HG02798 (cell line): ENCODE measurements at regions not wholly inside any gene's neighbourhood (a gene's known extent, or its start where the extent isn't known, plus 50 kb on each side); places are given as distances from the start of the nearest gene placed in this dataset.

ENCODE experiments used
- ATAC-seq: cut with Tn5 transposase; IDR thresholded peaks from one replicate; pipeline ENCODE4 v1.9.1; 2021; ENCODE audit warnings: mild to moderate bottlenecking; ENCODE audit not compliant: unreplicated experiment, poor library complexity

- no peak for ATAC-seq
These were observed 600.9 kb downstream of the SI start for GRCh38 chr3:164477403-164477802.

DNA sequence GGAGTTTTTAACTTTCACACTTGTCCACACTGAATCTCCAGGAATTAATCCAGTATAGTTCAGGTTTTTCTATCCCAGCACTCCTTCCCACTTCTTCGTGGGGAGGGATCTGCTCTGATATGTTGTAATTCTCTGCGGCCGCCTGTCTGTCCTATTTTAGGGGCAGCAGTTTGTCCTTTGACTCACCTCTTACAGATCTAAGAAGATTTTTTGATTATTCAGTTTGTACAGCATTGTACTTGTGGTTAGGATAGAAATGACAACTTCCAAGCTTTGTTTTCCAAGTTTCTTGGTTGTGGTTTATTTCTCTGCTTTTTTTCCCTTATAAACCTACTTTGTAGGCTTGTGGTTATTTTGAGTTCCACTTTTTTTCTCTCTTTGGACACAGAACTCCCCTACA lies 601.7 kb downstream of the SI start:
- no peak for ATAC-seq

GRCh38 chr3:164470471-164470870 lies 607.8 kb downstream of the SI start:
- no peak for ATAC-seq

DNA sequence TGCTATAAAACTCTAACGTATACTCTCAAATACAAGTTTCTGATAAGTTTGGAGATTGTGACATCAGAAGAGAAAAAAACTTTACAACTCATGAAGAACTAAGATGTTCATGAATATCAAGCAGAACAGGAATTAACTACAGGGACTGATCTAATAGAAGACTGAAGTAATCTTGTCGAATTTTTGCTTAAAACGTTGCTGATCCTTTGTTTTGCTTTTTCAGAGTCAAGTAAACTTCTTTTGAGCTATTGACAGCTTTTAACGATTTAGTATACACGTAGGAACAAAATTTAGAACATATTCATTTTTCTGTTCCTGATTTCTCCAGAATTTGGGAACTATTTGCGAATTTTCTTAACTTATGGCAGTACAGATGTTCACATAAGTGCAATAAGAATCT lies 610.2 kb downstream of the SI start:
- no peak for ATAC-seq

GRCh38 chr3:164467007-164467406 lies 611.3 kb downstream of the SI start:
- no peak for ATAC-seq

DNA sequence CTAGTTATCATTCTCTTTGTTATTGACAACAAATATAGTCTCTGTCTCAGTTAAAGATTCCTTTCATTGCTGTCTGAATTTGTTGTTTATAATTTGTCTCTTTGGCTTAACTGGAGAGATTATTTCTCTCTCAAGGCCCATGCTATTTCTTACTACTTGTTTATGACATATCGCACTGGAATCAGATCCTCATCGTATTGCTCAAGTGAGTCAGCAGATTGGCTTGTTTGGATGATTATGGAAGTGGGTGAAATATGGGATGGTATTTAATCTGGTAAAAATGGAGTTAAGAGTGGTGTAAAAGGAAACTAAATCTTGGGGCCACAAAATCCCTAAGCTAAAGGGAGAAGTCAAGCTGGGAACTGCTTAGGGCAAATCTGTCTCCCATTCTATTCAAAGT lies 613.1 kb downstream of the SI start:
- ATAC-seq = no peak

DNA sequence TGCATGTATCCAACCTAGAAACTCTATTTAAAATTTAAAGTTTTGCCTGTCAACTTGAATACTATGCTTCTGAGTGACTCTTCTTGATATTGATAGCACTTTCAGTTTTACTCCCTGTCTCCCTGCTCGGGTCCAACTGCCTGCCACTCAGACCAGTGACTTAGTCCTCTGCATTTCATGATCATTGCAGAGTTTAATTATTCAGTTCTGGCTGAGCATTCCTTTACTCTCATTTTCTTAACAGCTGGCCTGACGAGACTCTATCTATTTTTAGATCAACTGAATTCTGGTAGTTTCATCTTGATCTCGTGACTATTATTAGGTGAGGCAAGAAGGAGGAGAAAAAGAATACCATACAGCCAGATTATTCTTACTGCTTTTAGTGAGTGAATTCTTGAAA lies 617.4 kb downstream of the SI start:
- ATAC-seq = peak; percentile 45

GRCh38 chr3:164459521-164460151 lies 618.7 kb downstream of the SI start:
- ATAC-seq = no peak

DNA sequence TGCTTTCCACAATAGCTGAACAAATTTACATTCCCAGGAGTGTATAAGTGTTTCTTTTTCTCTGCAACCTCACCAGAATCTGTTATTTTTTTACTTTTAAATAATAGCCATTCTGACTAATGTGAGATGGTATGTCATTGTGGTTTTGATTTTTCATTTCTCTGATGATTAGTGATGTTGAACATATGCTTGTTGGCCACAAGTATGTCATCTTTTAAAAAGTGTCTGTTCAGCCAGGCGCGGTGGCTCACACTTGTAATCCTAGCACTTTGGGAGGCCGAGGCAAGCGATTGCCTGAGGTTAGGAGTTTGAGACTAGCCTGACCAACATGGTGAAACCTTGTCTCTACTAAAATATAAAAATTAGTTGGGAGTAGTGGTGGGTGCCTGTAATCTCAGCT lies 619.3 kb downstream of the SI start:
- ATAC-seq = no peak

GRCh38 chr3:164453714-164454113 lies 624.6 kb downstream of the SI start:
- no peak for ATAC-seq

- ATAC-seq = no peak
These were observed 625.6 kb downstream of the SI start for GRCh38 chr3:164452707-164453106.

- no peak for ATAC-seq
These were observed 627.0 kb downstream of the SI start for GRCh38 chr3:164451072-164451910.

DNA sequence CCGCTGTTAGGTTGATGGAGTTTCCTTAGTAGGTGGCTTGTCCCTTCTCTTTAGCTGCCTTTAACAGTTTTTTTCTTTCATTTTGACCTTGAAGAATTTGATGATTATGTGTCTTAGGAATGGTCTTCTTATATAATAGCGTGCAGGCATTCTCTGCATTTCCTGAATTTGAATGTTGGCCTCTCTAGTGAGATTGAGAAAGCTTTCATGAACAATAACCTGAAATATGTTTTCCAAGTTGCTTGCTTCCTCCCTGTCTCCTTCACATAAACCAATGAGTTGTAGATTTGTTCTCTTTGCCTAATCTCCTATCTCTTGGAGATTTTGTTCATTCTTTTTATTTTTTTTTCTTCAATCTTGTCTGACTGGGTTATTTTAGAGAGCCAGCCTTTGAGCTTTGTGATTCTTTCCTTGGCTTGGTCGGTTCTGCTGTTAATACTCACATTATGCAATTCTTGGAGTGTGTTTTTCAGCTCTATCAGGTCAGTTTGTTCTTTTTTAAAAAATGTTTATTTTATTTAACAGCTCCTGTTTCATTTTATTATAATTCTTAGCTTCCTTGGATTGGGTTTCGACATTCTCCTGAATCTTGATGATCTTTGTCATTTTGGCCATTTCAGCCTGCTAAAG lies 627.9 kb downstream of the SI start:
- ATAC-seq = no peak

DNA sequence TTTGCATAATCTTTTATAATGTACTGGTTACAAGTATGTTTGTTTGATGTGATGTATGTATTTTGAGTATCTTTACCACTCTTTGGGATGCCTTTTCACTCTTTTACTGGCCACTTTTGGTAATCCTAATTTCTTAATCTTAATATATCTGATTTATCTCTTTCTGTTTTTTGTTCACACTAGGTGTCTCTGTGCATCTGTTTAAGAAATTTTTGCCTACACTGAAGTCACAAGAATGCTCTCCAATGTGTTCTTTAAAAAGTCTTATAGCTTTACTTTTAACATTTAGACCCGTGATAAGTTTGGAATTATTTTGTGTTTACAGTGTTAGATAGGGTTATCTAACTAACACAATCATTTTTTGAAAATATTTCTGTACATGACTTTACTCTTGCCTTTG lies 659.1 kb downstream of the SI start:
- ATAC-seq = no peak

GRCh38 chr3:164418414-164418813 lies 659.9 kb downstream of the SI start:
- ATAC-seq = no peak

DNA sequence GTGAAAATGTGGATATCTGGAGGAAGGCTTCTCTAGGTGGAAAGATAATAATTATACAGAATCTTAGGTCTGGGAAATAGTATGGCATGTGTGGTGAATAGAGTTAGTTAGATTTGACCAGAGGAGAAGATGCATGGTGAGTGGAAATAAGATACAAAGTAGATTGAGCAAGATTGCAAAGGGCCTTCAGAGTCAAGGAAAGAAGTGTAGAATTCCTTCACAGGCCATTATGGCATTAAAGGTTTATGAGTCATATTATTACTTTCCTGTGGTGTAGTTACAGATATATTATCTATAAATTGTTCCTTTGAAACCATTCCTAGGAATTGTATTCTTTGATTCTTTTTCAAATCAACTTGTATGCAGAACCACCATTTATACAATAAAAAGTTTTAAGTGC lies 660.3 kb downstream of the SI start:
- ATAC-seq = no peak

GRCh38 chr3:164416491-164417222 lies 661.6 kb downstream of the SI start:
- ATAC-seq = no peak

DNA sequence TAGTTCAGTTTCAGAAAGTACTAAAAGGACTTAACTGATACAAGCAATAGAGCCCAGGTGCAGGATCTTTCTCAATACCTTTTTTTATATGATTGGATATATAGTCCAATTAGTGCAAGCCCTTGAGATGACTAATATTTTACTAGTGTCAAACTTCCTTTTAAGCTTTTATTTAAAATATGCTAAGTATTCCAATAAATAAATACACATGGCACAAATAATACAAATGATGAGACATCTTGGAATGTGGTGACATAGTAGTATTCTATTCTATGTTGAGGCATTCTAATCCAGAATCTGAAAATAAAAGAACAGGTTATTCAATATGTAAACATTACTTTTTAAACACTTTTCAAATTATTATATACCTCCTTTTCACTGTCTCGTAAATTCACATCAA lies 670.0 kb downstream of the SI start:
- ATAC-seq = no peak

DNA sequence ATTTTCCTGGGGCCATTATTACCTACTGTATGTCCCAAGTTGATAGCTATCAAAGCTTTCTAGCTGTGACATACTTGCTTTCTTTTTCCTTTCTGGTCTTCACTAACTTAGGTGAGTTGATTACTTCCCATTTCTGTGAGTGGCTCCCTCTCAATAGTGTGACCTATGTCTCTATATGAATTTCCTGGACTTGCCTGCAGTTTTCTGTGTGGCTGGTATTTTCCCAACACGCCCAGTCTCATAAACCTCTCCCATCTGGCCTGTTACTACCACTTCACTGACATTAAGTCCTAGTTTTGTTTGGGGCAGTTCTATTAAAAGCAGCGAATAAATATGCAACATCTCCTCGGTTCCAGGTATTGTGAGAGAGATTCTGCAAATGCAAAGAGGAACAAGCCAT lies 671.2 kb downstream of the SI start:
- ATAC-seq = no peak

DNA sequence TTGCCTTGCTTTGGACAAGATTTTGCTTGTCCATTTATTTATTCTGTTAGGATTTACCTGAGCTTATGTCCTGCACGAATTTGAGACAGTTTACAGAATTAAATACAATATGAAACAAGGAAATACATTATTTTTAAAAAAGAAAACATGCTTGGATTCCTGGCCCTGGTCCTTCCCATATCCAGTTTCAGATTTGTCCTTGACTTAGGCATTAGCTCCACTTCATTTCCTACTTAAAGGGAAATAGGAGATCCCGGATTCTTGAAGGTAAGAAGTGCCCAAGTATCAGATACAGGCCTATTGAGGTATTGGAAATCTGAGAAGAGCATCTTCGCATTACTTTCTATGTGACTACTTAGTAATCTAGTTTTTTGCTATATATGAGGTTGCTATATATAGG lies 672.0 kb downstream of the SI start:
- ATAC-seq = no peak

DNA sequence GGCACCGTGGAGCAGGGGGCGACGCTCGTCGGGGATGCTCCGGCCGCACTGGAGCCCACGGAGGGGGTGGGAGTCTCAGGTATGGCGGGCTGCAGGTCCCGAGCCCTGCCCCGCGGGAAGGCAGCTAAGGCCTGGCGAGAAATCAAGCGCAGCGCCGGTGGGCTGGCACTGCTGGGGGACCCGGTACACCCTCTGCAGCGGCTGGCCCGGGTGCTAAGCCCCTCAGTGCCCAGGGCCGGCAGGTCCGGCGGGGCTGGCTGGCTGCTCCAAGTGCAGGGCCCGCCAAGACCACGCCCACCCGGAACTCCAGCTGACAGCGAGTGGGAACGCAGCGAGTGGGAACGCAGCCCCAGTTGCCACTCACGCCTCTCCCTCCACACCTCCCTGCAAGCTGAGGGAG lies 676.4 kb downstream of the SI start:
- ATAC-seq = no peak
